Body of pancreas (tissue), 4 donors: ENCODE measurements at regions not wholly inside any gene's neighbourhood (a gene's known extent, or its start where the extent isn't known, plus 50 kb on each side); places are given as distances from the start of the nearest gene placed in this dataset.

Source experiments
- ATAC-seq: fragments of 150-250 bp; one replicate; pipeline ENCODE4 v1.9.1; 2016
- DNase-seq, 4 donors: peaks; one replicate each; pipeline ENCODE4 v3.0.0-alpha.2; 2019
- H3K27ac ChIP-seq, 4 donors: fragments of 200-600 bp; sonication (generic); 1 replicate in 3 of 4; 2 replicates in 1 of 4; pipeline versions ENCODE4 v1.5.1 to v1.6.1; 2016 to 2019; ENCODE audit warnings: mild to moderate bottlenecking in 1 of 4, mixed read lengths in 1 of 4, moderate library complexity in 1 of 4
- H3K27me3 ChIP-seq, 2 donors: fragments of 200-600 bp; sonication (generic); one replicate each; pipeline ENCODE4 v1.6.0; 2016; ENCODE audit warnings: mild to moderate bottlenecking in 1 of 2
- H3K36me3 ChIP-seq, 2 donors: fragments of 200-600 bp; sonication (generic); replicated peaks in 1 of 2; 2 replicates each; pipeline ENCODE4 v1.5.1; 2016; ENCODE audit warnings: low read depth in 2 of 2; ENCODE audit not compliant: insufficient read depth in 1 of 2
- H3K4me1 ChIP-seq: fragments of 200-600 bp; sonication (generic); one replicate; pipeline ENCODE4 v1.6.0; 2016
- H3K4me3 ChIP-seq, 2 donors: fragments of 200-600 bp; sonication (generic); 1 replicate in 1 of 2; 2 replicates in 1 of 2; pipeline ENCODE4 v1.5.1; 2016 to 2019
- H3K9me3 ChIP-seq, 3 donors: fragments of 200-600 bp; sonication (generic); 1 replicate in 2 of 3; 2 replicates in 1 of 3; pipeline ENCODE4 v1.5.1; 2016
- POLR2A ChIP-seq, 3 donors: fragments of 450-650 bp; IDR thresholded peaks; one replicate each; pipeline ENCODE4 v1.6.1; 2016; ENCODE audit warnings: antibody characterized with exemption in 3 of 3, mild to moderate bottlenecking in 2 of 3
- WGBS, 2 donors: methylation state at CpG; one replicate each; pipeline ENCODE4 v1.1.5; 2017; 5-methylcytosine and 5-hydroxymethylcytosine counted together
- intact Hi-C: fragments of 100-400 bp; cut with DNase I; formaldehyde crosslinking; loops from one replicate; pipeline ENCODE4 v1.15.1; 2023
- TF ChIP-seq, protein P1 (sequence below), 7 experiments: fragments of 450-650 bp in 4 of 7; fragments of 200-600 bp in 3 of 7; sonication (generic) in 3 of 7; IDR thresholded peaks; one replicate each; pipeline ENCODE4 v1.5.1; 2016 to 2019; ENCODE audit warnings: antibody characterized with exemption in 7 of 7

GRCh38 chr18:78126536-78126935 lies 853.1 kb upstream of the SALL3 start:
- ATAC-seq: no peak
- Histone ChIP-seq H3K4me3 (no peak overlapping the region), H3K36me3 (no peaks in the 10 kb centered on the region), H3K27ac (no peak overlapping the region), H3K27me3 (no peaks in the 10 kb centered on the region), H3K4me1 (no peaks in the 10 kb centered on the region), H3K9me3 (no peaks in the 10 kb centered on the region)
- TF ChIP-seq, protein P1, sequence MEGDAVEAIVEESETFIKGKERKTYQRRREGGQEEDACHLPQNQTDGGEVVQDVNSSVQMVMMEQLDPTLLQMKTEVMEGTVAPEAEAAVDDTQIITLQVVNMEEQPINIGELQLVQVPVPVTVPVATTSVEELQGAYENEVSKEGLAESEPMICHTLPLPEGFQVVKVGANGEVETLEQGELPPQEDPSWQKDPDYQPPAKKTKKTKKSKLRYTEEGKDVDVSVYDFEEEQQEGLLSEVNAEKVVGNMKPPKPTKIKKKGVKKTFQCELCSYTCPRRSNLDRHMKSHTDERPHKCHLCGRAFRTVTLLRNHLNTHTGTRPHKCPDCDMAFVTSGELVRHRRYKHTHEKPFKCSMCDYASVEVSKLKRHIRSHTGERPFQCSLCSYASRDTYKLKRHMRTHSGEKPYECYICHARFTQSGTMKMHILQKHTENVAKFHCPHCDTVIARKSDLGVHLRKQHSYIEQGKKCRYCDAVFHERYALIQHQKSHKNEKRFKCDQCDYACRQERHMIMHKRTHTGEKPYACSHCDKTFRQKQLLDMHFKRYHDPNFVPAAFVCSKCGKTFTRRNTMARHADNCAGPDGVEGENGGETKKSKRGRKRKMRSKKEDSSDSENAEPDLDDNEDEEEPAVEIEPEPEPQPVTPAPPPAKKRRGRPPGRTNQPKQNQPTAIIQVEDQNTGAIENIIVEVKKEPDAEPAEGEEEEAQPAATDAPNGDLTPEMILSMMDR (IDR thresholded peaks at IDR 0.05): no peak
- no peak for TF ChIP-seq POLR2A (IDR thresholded peaks at IDR 0.05)
- WGBS, 2 donors: 56 to 74% methylated on average over 21 of the region's 21 CpGs
- DNase-seq: no peak
- intact Hi-C loops: no loop called here

DNA sequence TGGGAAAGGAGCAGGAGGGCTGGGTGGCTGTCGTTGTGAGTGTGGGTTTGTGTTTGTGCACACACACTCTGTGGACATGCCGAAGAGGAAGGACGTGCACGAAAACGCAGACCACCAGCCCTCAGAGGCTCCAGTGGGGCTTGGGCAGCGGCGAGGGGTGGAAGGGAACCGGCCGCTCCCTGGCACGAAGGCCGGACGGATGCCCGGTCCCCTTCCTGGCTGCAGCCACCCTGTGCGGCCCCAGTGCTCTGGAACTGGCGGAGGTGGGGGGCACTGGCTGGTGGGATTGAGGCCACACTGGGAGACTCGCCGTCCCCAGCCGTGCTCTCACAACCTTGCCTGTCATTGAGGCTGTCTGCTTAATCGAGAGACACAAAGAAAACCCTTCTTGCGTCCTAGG lies 852.6 kb upstream of the SALL3 start:
- H3K9me3 ChIP-seq: no peaks in the 10 kb centered on the region
- H3K4me1 ChIP-seq: no peaks in the 10 kb centered on the region
- no peak overlapping the region for H3K4me3 ChIP-seq
- H3K27ac ChIP-seq: no peak overlapping the region
- no peak for DNase-seq
- TF ChIP-seq POLR2A (IDR thresholded peaks at IDR 0.05): no peak
- TF ChIP-seq, protein P1 (IDR thresholded peaks at IDR 0.05): no peak
- 75 to 76% methylated on average over 15 to 20 of the region's 20 CpGs for whole genome bisulfite sequencing, 2 donors
- intact Hi-C loops: no loop called here
- no peaks in the 10 kb centered on the region for H3K36me3 ChIP-seq
- ATAC-seq: no peak
- no peaks in the 10 kb centered on the region for H3K27me3 ChIP-seq

GRCh38 chr18:78128004-78128403 lies 851.6 kb upstream of the SALL3 start:
- Histone ChIP-seq H3K36me3 (no peaks in the 10 kb centered on the region), H3K27me3 (no peaks in the 10 kb centered on the region), H3K9me3 (no peaks in the 10 kb centered on the region), H3K27ac (no peak overlapping the region), H3K4me1 (no peaks in the 10 kb centered on the region), H3K4me3 (no peak overlapping the region)
- intact Hi-C loops: no loop called here
- 44 to 62% methylated on average over 8 of the region's 8 CpGs for WGBS, 2 donors
- ATAC-seq: no peak
- DNase-seq: no peak
- TF ChIP-seq, protein P1 (IDR thresholded peaks at IDR 0.05): no peak
- no peak for TF ChIP-seq POLR2A (IDR thresholded peaks at IDR 0.05)

GRCh38 chr18:78129260-78129659 lies 850.4 kb upstream of the SALL3 start:
- intact Hi-C loops: no loop called here
- no peaks in the 10 kb centered on the region for H3K4me1 ChIP-seq
- H3K9me3 ChIP-seq: no peaks in the 10 kb centered on the region
- H3K36me3 ChIP-seq: no peaks in the 10 kb centered on the region
- no peak for DNase-seq
- H3K4me3 ChIP-seq: no peak overlapping the region
- TF ChIP-seq, protein P1 (IDR thresholded peaks at IDR 0.05): no peak
- no peak for TF ChIP-seq POLR2A (IDR thresholded peaks at IDR 0.05)
- no peak overlapping the region for H3K27ac ChIP-seq
- H3K27me3 ChIP-seq: no peaks in the 10 kb centered on the region
- no peak for ATAC-seq
- 68 to 75% methylated on average over 8 of the region's 8 CpGs for WGBS, 2 donors
